Neuronal stem cell (in vitro differentiated cells): ENCODE measurements at regions not wholly inside any gene's neighbourhood (a gene's known extent, or its start where the extent isn't known, plus 50 kb on each side); places are given as distances from the start of the nearest gene placed in this dataset.

Source experiments
- DNase-seq: peaks from one replicate; pipeline ENCODE4 v3.0.0-alpha.2; 2013; ENCODE audit warnings: low spot score
- H2AFZ ChIP-seq: one replicate; pipeline ENCODE4 v1.6.1; 2013; ENCODE audit warnings: mild to moderate bottlenecking, low read length, inconsistent platforms
- H2AK5ac ChIP-seq: 2 replicates; pipeline ENCODE4 v1.6.1; 2013; ENCODE audit warnings: low read depth, mild to moderate bottlenecking, inconsistent platforms, low read length, moderate library complexity, mixed read lengths
- H2BK120ac ChIP-seq: 2 replicates; pipeline ENCODE4 v1.6.1; 2013; ENCODE audit warnings: low read depth, mild to moderate bottlenecking, inconsistent platforms, low read length, moderate library complexity, mixed read lengths
- H2BK12ac ChIP-seq: one replicate; pipeline ENCODE4 v1.6.1; 2013; ENCODE audit warnings: low read length, inconsistent platforms
- H2BK15ac ChIP-seq: 2 replicates; pipeline ENCODE4 v1.6.1; 2013; ENCODE audit warnings: mild to moderate bottlenecking, low read length, inconsistent platforms, mixed read lengths
- H2BK5ac ChIP-seq: one replicate; pipeline ENCODE4 v1.6.1; 2013; ENCODE audit warnings: inconsistent platforms, mild to moderate bottlenecking, low read length, moderate library complexity
- H3K14ac ChIP-seq: one replicate; pipeline ENCODE4 v1.6.1; 2013; ENCODE audit warnings: low read length, inconsistent platforms
- H3K18ac ChIP-seq: 2 replicates; pipeline ENCODE4 v1.6.1; 2013; ENCODE audit warnings: low read length, inconsistent platforms
- H3K23ac ChIP-seq: 2 replicates; pipeline ENCODE4 v1.6.1; 2013; ENCODE audit warnings: low read depth, mild to moderate bottlenecking, mixed read lengths, low read length, inconsistent platforms; ENCODE audit not compliant: poor library complexity
- H3K27ac ChIP-seq: replicated peaks from 3 replicates; pipeline ENCODE4 v1.5.1; 2013; ENCODE audit warnings: low read length, inconsistent platforms
- H3K27me3 ChIP-seq, 3 experiments: 2 replicates each; pipeline ENCODE4 v1.6.1; 2013; ENCODE audit warnings: low read length in 3 of 3, mild to moderate bottlenecking in 2 of 3, inconsistent platforms in 1 of 3, low read depth in 1 of 3, mixed read lengths in 1 of 3, moderate library complexity in 1 of 3; ENCODE audit not compliant: control insufficient read depth in 3 of 3, insufficient read depth in 3 of 3
- H3K36me3 ChIP-seq, 2 donors: replicated peaks in 1 of 2; 2 replicates each; pipeline ENCODE4 v1.6.1; 2013; ENCODE audit warnings: low read length in 2 of 2; ENCODE audit not compliant: control insufficient read depth in 2 of 2, insufficient read depth in 2 of 2
- H3K4ac ChIP-seq: 2 replicates; pipeline ENCODE4 v1.6.1; 2013; ENCODE audit warnings: inconsistent platforms, mild to moderate bottlenecking, low read length, moderate library complexity
- H3K4me1 ChIP-seq, 2 donors: 1 replicate in 1 of 2; 2 replicates in 1 of 2; pipeline ENCODE4 v1.6.1; 2013; ENCODE audit warnings: low read length in 2 of 2, low read depth in 1 of 2; ENCODE audit not compliant: control insufficient read depth in 2 of 2, insufficient read depth in 1 of 2
- H3K4me2 ChIP-seq: one replicate; pipeline ENCODE4 v1.6.1; 2013; ENCODE audit warnings: mild to moderate bottlenecking, low read length, inconsistent platforms; ENCODE audit not compliant: insufficient read depth, poor library complexity, severe bottlenecking
- H3K4me3 ChIP-seq, 2 donors: 2 replicates each; pipeline ENCODE4 v1.5.1; 2013; ENCODE audit warnings: low read length in 2 of 2, mild to moderate bottlenecking in 2 of 2, inconsistent platforms in 1 of 2, moderate library complexity in 1 of 2
- H3K79me1 ChIP-seq: one replicate; pipeline ENCODE4 v1.6.1; 2013; ENCODE audit warnings: low read depth, mild to moderate bottlenecking, inconsistent platforms, low read length, moderate library complexity
- H3K9ac ChIP-seq: one replicate; pipeline ENCODE4 v1.6.1; 2013; ENCODE audit warnings: mild to moderate bottlenecking, low read depth, low read length, inconsistent platforms; ENCODE audit not compliant: poor library complexity
- H3K9me3 ChIP-seq, 2 donors: replicated peaks in 1 of 2; 2 replicates each; pipeline versions ENCODE3 to v1.6.1; 2013; ENCODE audit warnings: low read length in 2 of 2, mild to moderate bottlenecking in 2 of 2, inconsistent platforms in 1 of 2, low read depth in 1 of 2, mixed read lengths in 1 of 2, moderate library complexity in 1 of 2; ENCODE audit not compliant: control insufficient read depth in 2 of 2, insufficient read depth in 1 of 2
- H4K8ac ChIP-seq: one replicate; pipeline ENCODE4 v1.6.1; 2013; ENCODE audit warnings: low read depth, mild to moderate bottlenecking, inconsistent platforms, low read length, moderate library complexity
- H4K91ac ChIP-seq: one replicate; pipeline ENCODE4 v1.6.1; 2013; ENCODE audit warnings: low read length, low read depth, mild to moderate bottlenecking, inconsistent platforms; ENCODE audit not compliant: poor library complexity
- whole genome bisulfite sequencing, 2 donors: extraction: QIAGEN DNeasy Blood & Tissue Kit; methylation state at CpG; one replicate each; pipeline ENCODE4 v1.1.7; 2013; ENCODE audit warnings: missing lambda C conversion rate in 2 of 2, mixed read lengths in 1 of 2; ENCODE audit not compliant: insufficient read length in 2 of 2, insufficient replicate concordance in 1 of 2; ENCODE audit errors: extremely low coverage in 2 of 2; 5-methylcytosine and 5-hydroxymethylcytosine counted together

DNA sequence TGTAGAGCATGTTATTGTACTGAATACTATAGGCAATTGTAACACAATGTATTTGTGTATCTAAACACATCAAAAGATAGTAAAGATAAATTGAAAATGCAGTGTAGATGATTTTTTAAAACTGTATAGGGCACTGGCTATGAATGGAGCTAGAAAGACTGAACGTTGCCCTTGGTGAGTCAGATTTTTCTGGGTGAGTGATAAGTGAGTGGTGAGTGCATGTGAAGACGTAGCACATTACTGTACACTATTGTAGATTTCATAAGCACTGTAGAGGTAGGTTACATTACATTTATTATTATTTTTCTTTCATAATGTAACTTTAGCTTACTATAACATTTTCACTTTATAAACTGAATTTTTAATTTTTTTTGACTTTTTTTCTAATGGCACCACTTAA lies 1491.6 kb downstream of the TECRL start:
- Histone ChIP-seq H2AK5ac (no peak overlapping the region), H3K79me1 (no peaks in the 10 kb centered on the region), H3K9me3 (no peaks in the 10 kb centered on the region), H4K8ac (no peak overlapping the region), H3K9ac (no peak overlapping the region), H2BK120ac (no peak overlapping the region), H3K4me1 (no peaks in the 10 kb centered on the region), H3K23ac (no peak overlapping the region), H3K4me3 (no peak overlapping the region), H3K14ac (no peak overlapping the region), H3K36me3 (no peaks in the 10 kb centered on the region), H3K18ac (no peak overlapping the region), H2BK12ac (no peak overlapping the region), H3K27me3 (no peaks in the 10 kb centered on the region), H2AFZ (no peak overlapping the region), H3K4ac (no peak overlapping the region), H3K4me2 (no peak overlapping the region), H2BK15ac (no peak overlapping the region), H2BK5ac (no peak overlapping the region), H4K91ac (no peak overlapping the region), H3K27ac (no peak overlapping the region)
- no peak for DNase-seq
- WGBS, 2 donors: no CpG with 5 or more reads among the region's 2 CpGs

DNA sequence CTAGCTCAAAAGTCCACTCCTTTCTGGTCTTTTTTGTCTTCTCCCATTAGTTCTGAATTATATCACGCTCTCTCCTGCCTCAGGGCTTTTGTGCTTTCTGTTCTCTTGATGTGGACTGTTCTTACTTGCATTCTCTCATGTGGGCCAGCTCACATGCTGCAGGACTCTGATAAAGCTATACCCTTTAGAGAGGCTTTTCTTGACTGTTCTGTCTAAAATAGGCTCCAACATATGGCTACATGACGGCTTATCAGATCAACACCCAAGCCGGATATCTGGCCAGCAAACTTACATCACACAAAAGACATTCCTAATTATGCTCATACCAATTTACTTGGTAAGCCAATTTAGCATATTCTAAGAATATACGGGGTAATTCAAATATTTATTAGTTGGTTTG lies 1494.5 kb downstream of the TECRL start:
- no peak overlapping the region for H3K4me3 ChIP-seq
- no peaks in the 10 kb centered on the region for H3K27me3 ChIP-seq
- H3K27ac ChIP-seq: no peak overlapping the region
- DNase-seq: no peak
- no peak overlapping the region for H4K8ac ChIP-seq
- H3K79me1 ChIP-seq: no peaks in the 10 kb centered on the region
- H3K9ac ChIP-seq: no peak overlapping the region
- H3K18ac ChIP-seq: no peak overlapping the region
- H4K91ac ChIP-seq: no peak overlapping the region
- H3K4me2 ChIP-seq: no peak overlapping the region
- no peak overlapping the region for H2BK5ac ChIP-seq
- no peak overlapping the region for H3K14ac ChIP-seq
- no peaks in the 10 kb centered on the region for H3K4me1 ChIP-seq
- no peak overlapping the region for H3K4ac ChIP-seq
- no peak overlapping the region for H2BK15ac ChIP-seq
- no peaks in the 10 kb centered on the region for H3K36me3 ChIP-seq
- no CpG with 5 or more reads among the region's 4 CpGs for WGBS, 2 donors
- no peak overlapping the region for H2BK120ac ChIP-seq
- no peaks in the 10 kb centered on the region for H3K9me3 ChIP-seq
- H2AFZ ChIP-seq: peak overlapping the region; percentile 39
- H3K23ac ChIP-seq: no peak overlapping the region
- H2BK12ac ChIP-seq: no peak overlapping the region
- H2AK5ac ChIP-seq: no peak overlapping the region

DNA sequence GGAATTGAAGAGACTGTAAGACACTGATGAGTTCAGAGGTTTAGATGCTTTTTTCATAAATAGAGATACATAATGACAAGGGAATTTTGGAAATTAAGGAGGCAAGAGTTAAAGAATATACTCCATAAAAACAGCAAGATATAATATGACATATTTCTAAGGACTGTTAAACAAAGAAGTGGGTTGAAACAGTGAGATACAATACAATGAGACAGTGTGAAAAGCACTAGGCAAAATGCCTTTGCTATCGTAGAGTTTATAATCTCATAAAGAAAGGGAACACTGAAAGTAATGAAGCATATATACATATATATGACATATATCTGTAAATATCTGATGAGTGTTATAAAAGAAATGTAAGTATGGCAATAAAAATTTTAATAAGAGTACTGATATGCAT lies 1496.2 kb downstream of the TECRL start:
- no peaks in the 10 kb centered on the region for H3K9me3 ChIP-seq

DNA sequence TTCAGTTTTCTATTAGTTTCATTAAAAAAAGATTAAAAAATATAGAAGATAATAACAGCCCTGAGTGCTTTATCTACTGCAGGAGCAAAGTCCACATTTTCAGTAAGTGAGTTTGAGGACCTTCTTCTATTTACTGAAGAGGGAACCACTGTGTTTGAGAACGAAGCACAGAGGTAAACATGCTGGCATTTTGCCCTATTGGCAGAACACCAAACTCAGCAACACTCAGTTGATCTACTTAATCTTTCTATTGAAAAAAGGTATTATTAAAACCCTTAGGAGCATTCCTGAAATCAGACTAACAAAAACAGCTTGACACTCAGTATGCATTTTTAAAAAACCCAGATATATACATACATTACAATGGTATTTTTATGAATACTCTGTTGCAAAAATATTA lies 1496.7 kb downstream of the TECRL start:
- no peak overlapping the region for H4K91ac ChIP-seq
- H3K4ac ChIP-seq: no peak overlapping the region
- H3K18ac ChIP-seq: no peak overlapping the region
- no peaks in the 10 kb centered on the region for H3K79me1 ChIP-seq
- H3K23ac ChIP-seq: no peak overlapping the region
- H3K4me2 ChIP-seq: no peak overlapping the region
- no peaks in the 10 kb centered on the region for H3K9me3 ChIP-seq
- no peaks in the 10 kb centered on the region for H3K36me3 ChIP-seq
- no peaks in the 10 kb centered on the region for H3K4me1 ChIP-seq
- H3K27ac ChIP-seq: no peak overlapping the region
- no peak overlapping the region for H2BK120ac ChIP-seq
- H2BK12ac ChIP-seq: no peak overlapping the region
- no peaks in the 10 kb centered on the region for H3K27me3 ChIP-seq
- no peak overlapping the region for H3K4me3 ChIP-seq
- H2AK5ac ChIP-seq: no peak overlapping the region
- H3K9ac ChIP-seq: no peak overlapping the region
- no peak overlapping the region for H2BK5ac ChIP-seq
- no peak overlapping the region for H4K8ac ChIP-seq
- WGBS, 2 donors: no CpG with 5 or more reads among the region's 1 CpG
- no peak overlapping the region for H3K14ac ChIP-seq
- H2AFZ ChIP-seq: no peak overlapping the region
- no peak overlapping the region for H2BK15ac ChIP-seq
- DNase-seq: no peak

More for the DNA sequence above, 1496.2 kb downstream of the TECRL start:
- Histone ChIP-seq H3K4me2 (no peak overlapping the region), H4K8ac (no peak overlapping the region), H3K4me1 (no peaks in the 10 kb centered on the region), H2BK12ac (no peak overlapping the region), H3K18ac (no peak overlapping the region), H3K14ac (no peak overlapping the region), H2AFZ (no peak overlapping the region), H2BK15ac (no peak overlapping the region), H3K4ac (no peak overlapping the region), H2AK5ac (no peak overlapping the region), H3K23ac (no peak overlapping the region), H3K9ac (no peak overlapping the region), H4K91ac (no peak overlapping the region), H3K27me3 (no peaks in the 10 kb centered on the region), H3K36me3 (no peaks in the 10 kb centered on the region), H2BK120ac (no peak overlapping the region), H3K4me3 (no peak overlapping the region), H2BK5ac (no peak overlapping the region), H3K27ac (no peak overlapping the region), H3K79me1 (no peaks in the 10 kb centered on the region)
- DNase-seq: no peak
- WGBS, 2 donors: no CpG with 5 or more reads among the region's 1 CpG
